KMS-11 (cell line): ENCODE measurements at regions not wholly inside any gene's neighbourhood (a gene's known extent, or its start where the extent isn't known, plus 50 kb on each side); places are given as distances from the start of the nearest gene placed in this dataset.

Experiments
- H2AFZ ChIP-seq: fragments of 200-600 bp; sonication (generic); 2 replicates; pipeline ENCODE4 v1.6.1; 2016; ENCODE audit warnings: antibody characterized with exemption, mixed run types, low read depth
- H3K27ac ChIP-seq: fragments of 200-600 bp; sonication (generic); 2 replicates; pipeline ENCODE4 v1.6.1; 2016; ENCODE audit warnings: mild to moderate bottlenecking, mixed run types
- H3K27me3 ChIP-seq: fragments of 200-600 bp; sonication (generic); 2 replicates; pipeline ENCODE4 v1.6.1; 2017; ENCODE audit warnings: mild to moderate bottlenecking, low read depth, mixed run types, moderate library complexity; ENCODE audit not compliant: insufficient read depth
- H3K36me3 ChIP-seq: fragments of 200-600 bp; sonication (generic); 2 replicates; pipeline ENCODE4 v1.6.1; 2017; ENCODE audit warnings: mild to moderate bottlenecking, mixed run types; ENCODE audit not compliant: insufficient read depth
- H3K4me1 ChIP-seq: fragments of 200-600 bp; sonication (generic); 2 replicates; pipeline ENCODE4 v1.6.1; 2016; ENCODE audit warnings: mild to moderate bottlenecking, low read depth, mixed run types; ENCODE audit not compliant: poor library complexity, severe bottlenecking
- H3K4me2 ChIP-seq: fragments of 200-600 bp; sonication (generic); 2 replicates; pipeline ENCODE4 v1.7.0; 2016; ENCODE audit warnings: mild to moderate bottlenecking, mixed run types
- H3K4me3 ChIP-seq: fragments of 200-600 bp; sonication (generic); IDR thresholded peaks from 2 replicates; pipeline ENCODE4 v1.6.1; 2017; ENCODE audit warnings: low read depth, low read length, mixed read lengths; ENCODE audit not compliant: insufficient read depth
- H3K79me2 ChIP-seq: fragments of 200-600 bp; sonication (generic); 2 replicates; pipeline ENCODE4 v1.6.1; 2016; ENCODE audit warnings: low read depth, mixed run types; ENCODE audit not compliant: insufficient read depth
- H3K9ac ChIP-seq: fragments of 200-600 bp; sonication (generic); 2 replicates; pipeline ENCODE4 v1.6.1; 2016; ENCODE audit warnings: mild to moderate bottlenecking, mixed run types
- H4K20me1 ChIP-seq: fragments of 200-600 bp; sonication (generic); 2 replicates; pipeline ENCODE4 v1.6.1; 2016; ENCODE audit warnings: mild to moderate bottlenecking, mixed run types; ENCODE audit not compliant: insufficient read depth
- TF ChIP-seq, protein P1 (sequence below): fragments of 200-600 bp; sonication (generic); conservative IDR thresholded peaks from 2 replicates; pipeline ENCODE4 v1.6.1; 2017; ENCODE audit warnings: low read depth, mild to moderate bottlenecking, antibody characterized with exemption, low read length, moderate library complexity, mixed read lengths

DNA sequence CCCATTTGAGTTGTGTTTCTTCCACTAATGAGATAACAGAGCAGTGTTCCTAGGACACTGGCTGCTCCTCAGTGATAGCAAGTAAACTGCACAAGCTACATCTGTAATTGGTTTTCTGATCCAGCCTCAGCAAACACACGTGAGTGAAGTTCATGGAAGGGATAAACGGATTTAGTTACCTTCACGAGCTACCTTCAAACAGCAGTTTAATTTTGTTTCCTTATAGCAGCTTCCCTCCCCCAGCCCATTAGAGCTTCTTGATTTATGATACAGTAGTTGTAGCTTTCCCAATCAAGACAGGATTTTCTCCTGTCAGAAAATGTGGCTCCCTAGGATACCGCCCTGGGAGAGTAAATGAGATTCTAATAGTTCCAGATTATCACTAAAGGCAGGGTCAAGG, 634.2 kb upstream of the FAT1 start:
- no peak overlapping the region for H3K9ac ChIP-seq
- no peak overlapping the region for H3K27ac ChIP-seq
- no peaks in the 10 kb centered on the region for H4K20me1 ChIP-seq
- no peaks in the 10 kb centered on the region for H3K27me3 ChIP-seq
- H2AFZ ChIP-seq, result no peak overlapping the region
- H3K79me2 ChIP-seq, result no peaks in the 10 kb centered on the region
- H3K36me3 ChIP-seq, result no peaks in the 10 kb centered on the region
- H3K4me1 ChIP-seq, result no peaks in the 10 kb centered on the region
- H3K4me3 ChIP-seq, result no peak overlapping the region
- no peak overlapping the region for H3K4me2 ChIP-seq
- TF ChIP-seq, protein P1, sequence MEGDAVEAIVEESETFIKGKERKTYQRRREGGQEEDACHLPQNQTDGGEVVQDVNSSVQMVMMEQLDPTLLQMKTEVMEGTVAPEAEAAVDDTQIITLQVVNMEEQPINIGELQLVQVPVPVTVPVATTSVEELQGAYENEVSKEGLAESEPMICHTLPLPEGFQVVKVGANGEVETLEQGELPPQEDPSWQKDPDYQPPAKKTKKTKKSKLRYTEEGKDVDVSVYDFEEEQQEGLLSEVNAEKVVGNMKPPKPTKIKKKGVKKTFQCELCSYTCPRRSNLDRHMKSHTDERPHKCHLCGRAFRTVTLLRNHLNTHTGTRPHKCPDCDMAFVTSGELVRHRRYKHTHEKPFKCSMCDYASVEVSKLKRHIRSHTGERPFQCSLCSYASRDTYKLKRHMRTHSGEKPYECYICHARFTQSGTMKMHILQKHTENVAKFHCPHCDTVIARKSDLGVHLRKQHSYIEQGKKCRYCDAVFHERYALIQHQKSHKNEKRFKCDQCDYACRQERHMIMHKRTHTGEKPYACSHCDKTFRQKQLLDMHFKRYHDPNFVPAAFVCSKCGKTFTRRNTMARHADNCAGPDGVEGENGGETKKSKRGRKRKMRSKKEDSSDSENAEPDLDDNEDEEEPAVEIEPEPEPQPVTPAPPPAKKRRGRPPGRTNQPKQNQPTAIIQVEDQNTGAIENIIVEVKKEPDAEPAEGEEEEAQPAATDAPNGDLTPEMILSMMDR, result no peak

DNA sequence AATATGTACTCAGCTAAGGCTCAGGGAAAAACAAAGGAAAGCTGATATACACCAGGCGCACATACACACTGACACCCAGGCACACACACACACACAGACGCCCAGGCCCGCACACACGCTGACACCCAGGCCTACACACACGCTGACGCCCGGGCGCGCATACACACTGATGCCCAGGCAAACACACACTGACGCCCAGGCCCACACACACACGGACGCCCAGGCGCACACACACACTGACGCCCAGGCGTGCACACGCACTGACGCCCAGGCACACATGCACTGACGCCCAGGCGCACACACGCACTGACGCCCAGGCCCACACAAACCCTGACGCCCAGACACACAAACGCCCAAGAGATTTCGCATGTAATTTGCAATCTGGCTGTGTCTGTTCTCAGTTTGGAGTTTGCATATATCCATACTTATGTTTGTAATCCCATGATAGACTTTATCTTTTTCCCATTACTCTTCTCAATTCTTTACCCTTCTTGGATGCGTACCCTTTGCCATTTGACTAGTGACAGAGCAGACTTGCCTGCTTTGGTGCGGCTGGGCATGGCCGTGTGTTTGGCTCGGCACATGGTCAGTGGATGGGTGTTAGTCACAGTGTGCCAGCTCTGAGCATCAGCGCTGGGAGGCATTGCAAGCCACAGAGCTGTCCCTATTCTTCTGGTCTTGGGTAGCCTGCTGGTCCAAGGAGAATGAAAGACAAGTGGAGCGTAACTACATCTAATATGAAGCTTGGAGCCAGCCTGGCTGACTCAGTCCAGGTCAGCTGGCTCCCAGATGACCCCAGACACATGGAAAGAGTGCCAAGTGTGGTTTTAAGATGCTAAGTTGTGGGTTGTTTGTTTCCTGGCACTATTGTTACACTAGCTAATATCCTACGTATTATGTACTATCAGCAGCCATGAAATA, 632.4 kb upstream of the ZFP42 start:
- H4K20me1 ChIP-seq, result no peaks in the 10 kb centered on the region
- H3K79me2 ChIP-seq, result no peaks in the 10 kb centered on the region
- no peak overlapping the region for H2AFZ ChIP-seq
- no peak overlapping the region for H3K27ac ChIP-seq
- H3K27me3 ChIP-seq, result no peaks in the 10 kb centered on the region
- H3K4me1 ChIP-seq, result no peaks in the 10 kb centered on the region
- TF ChIP-seq, protein P1, result no peak
- no peaks in the 10 kb centered on the region for H3K36me3 ChIP-seq
- no peak overlapping the region for H3K4me3 ChIP-seq
- H3K4me2 ChIP-seq, result no peak overlapping the region
- no peak overlapping the region for H3K9ac ChIP-seq

- Histone ChIP-seq H3K79me2 (no peaks in the 10 kb centered on the region), H4K20me1 (no peaks in the 10 kb centered on the region), H3K27me3 (no peaks in the 10 kb centered on the region), H3K27ac (no peak overlapping the region), H3K4me3 (no peak overlapping the region), H2AFZ (no peak overlapping the region), H3K4me2 (no peak overlapping the region), H3K36me3 (no peaks in the 10 kb centered on the region), H3K4me1 (no peaks in the 10 kb centered on the region), H3K9ac (no peak overlapping the region)
- TF ChIP-seq, protein P1, result no peak
Measured at GRCh38 chr4:187364401-187364800, 631.2 kb upstream of the ZFP42 start.

- Histone ChIP-seq H3K27ac (no peak overlapping the region), H3K36me3 (no peaks in the 10 kb centered on the region), H3K27me3 (no peaks in the 10 kb centered on the region), H3K4me1 (no peaks in the 10 kb centered on the region), H3K4me3 (no peak overlapping the region), H3K9ac (no peak overlapping the region), H2AFZ (no peak overlapping the region), H4K20me1 (no peaks in the 10 kb centered on the region), H3K79me2 (no peaks in the 10 kb centered on the region), H3K4me2 (no peak overlapping the region)
- TF ChIP-seq, protein P1, result no peak
Measured at GRCh38 chr4:187364851-187365250, 630.7 kb upstream of the ZFP42 start.
